ENCODE measurements at regions not wholly inside any gene's neighbourhood (a gene's known extent, or its start where the extent isn't known, plus 50 kb on each side); places are given as distances from the start of the nearest gene placed in this dataset.

DNA sequence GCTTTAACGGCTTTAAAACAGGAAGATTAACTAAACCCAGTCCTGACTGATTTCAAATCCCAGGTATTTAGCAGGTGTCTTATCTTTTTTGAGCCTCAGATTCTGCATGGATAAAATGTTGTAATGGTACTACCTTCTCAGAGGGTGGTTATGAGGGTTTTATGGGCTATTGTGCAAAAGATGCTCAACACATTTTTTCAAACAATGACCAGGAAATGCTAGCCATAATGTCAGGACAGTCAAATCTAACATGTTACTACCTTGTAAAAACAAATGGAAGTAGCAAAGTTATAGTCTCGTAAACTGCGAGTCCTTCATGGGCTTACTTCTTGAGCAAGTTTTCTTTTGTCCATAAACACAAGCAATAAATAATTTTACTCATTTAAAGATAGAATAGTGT is 162.1 kb upstream of the TFPI start:
- TF ChIP-seq ARNTL (CRISPR knock-in tag; IDR thresholded peaks at IDR 0.05; ENCODE audit: borderline replicate concordance, low read depth) (no peak), ZC3H10 (CRISPR knock-in tag; IDR thresholded peaks at IDR 0.05) (no peak), ZFP3 (CRISPR knock-in tag; IDR thresholded peaks at IDR 0.05) (no peak), ZNF565 (CRISPR knock-in tag; conservative IDR thresholded peaks at IDR 0.05; ENCODE audit: low read depth) (no peak), ESRRG (CRISPR knock-in tag; IDR thresholded peaks at IDR 0.05) (no peak), GLIS3 (CRISPR knock-in tag; IDR thresholded peaks at IDR 0.05) (no peak), ZFP30 (CRISPR knock-in tag; IDR thresholded peaks at IDR 0.05) (no peak)

Data from SK-N-SH treated with all-trans-retinoic acid at 6 μM for 48 hours (cell line).